HepG2 (cell line): ENCODE measurements at regions not wholly inside any gene's neighbourhood (a gene's known extent, or its start where the extent isn't known, plus 50 kb on each side); places are given as distances from the start of the nearest gene placed in this dataset.

Experiments used
- ATAC-seq: fragments of 200-7000 bp; cut with Tn5 transposase; 3 replicates; pipeline ENCODE4 v1.9.1; 2020; ENCODE audit warnings: mild to moderate bottlenecking, moderate library complexity
- BruUV-seq: library from RNA; stranded (reverse); fragments of 400-500 nt; replicated peaks from 2 replicates; lab custom pipeline; 2021; lab: Mats Ljungman, UMichigan
- CTCF ChIA-PET: fragments of 300-600 bp; formaldehyde crosslinking; extraction: SDS; loops from one replicate; lab custom pipeline; 2021; ENCODE audit warnings: low total read pairs, inconsistent platforms, low intra/inter-chr PET ratio; lab: Yijun Ruan, JAX
- POLR2A ChIA-PET: fragments of 350-600 bp; sonication (Branson Sonifier 250); formaldehyde crosslinking; loops from one replicate; lab custom pipeline; 2020; ENCODE audit warnings: antibody characterized with exemption, inconsistent platforms; lab: Yijun Ruan, JAX
- DNase-seq: peaks from one replicate; pipeline ENCODE4 v3.0.0-alpha.2; 2015; ENCODE audit warnings: low spot score
- FAIRE-seq: peaks from 3 replicates; lab custom pipeline; 2011; peaks lifted over from hg19 to GRCh38; lab: Jason Lieb, UNC
- H2AFZ ChIP-seq: one replicate; pipeline ENCODE4 v1.6.1; 2011; ENCODE audit warnings: low read length, inconsistent platforms
- H3K27ac ChIP-seq: fragments of 300-600 bp; 3 replicates; pipeline ENCODE4 v1.8.0; 2011; ENCODE audit warnings: mixed run types, mild to moderate bottlenecking, mixed read lengths, low read length, inconsistent platforms; ENCODE audit not compliant: insufficient read depth; ENCODE audit errors: extremely low read length
- H3K27me3 ChIP-seq, 2 experiments: fragments of 200-600 bp in 1 of 2; 2 replicates in 1 of 2; 3 replicates in 1 of 2; pipeline versions ENCODE4 v1.6.0 to v1.8.0; 2011; ENCODE audit warnings: low read length in 2 of 2, mild to moderate bottlenecking in 2 of 2, moderate library complexity in 2 of 2, inconsistent platforms in 1 of 2; ENCODE audit not compliant: insufficient read depth in 2 of 2, control insufficient read depth in 1 of 2
- H3K36me3 ChIP-seq, 2 experiments: fragments of 200-600 bp in 1 of 2; replicated peaks in 1 of 2; 2 replicates in 1 of 2; 3 replicates in 1 of 2; pipeline versions ENCODE4 v1.5.1 to v1.8.0; 2011; ENCODE audit warnings: low read length in 2 of 2, inconsistent platforms in 1 of 2; ENCODE audit not compliant: insufficient read depth in 2 of 2, control insufficient read depth in 1 of 2
- H3K4me1 ChIP-seq: 2 replicates; pipeline ENCODE4 v1.5.1; 2012; ENCODE audit warnings: low read length, inconsistent platforms; ENCODE audit not compliant: insufficient read depth
- H3K4me2 ChIP-seq: 2 replicates; pipeline ENCODE4 v1.6.0; 2011; ENCODE audit warnings: low read depth, low read length, inconsistent platforms
- H3K4me3 ChIP-seq, 3 experiments: fragments of 200-600 bp in 1 of 3; sonication (generic), shearing (Covaris generic) in 1 of 3; replicated peaks in 1 of 3; 2 replicates each; pipeline ENCODE4 v1.5.1; 2011 to 2016; ENCODE audit warnings: low read length in 3 of 3, inconsistent platforms in 2 of 3, low read depth in 2 of 3, mild to moderate bottlenecking in 2 of 3, control low read depth in 1 of 3, mixed read lengths in 1 of 3; ENCODE audit not compliant: insufficient read depth in 1 of 3
- H3K79me2 ChIP-seq: one replicate; pipeline ENCODE4 v1.6.1; 2011; ENCODE audit warnings: low read length, inconsistent platforms; ENCODE audit not compliant: insufficient read depth
- H3K9ac ChIP-seq: 2 replicates; pipeline ENCODE4 v1.6.0; 2011; ENCODE audit warnings: mild to moderate bottlenecking, low read depth, low read length, inconsistent platforms; ENCODE audit not compliant: insufficient read depth
- H3K9me3 ChIP-seq: 2 replicates; pipeline ENCODE4 v1.5.1; 2012; ENCODE audit warnings: mild to moderate bottlenecking, low read length
- H4K20me1 ChIP-seq: 2 replicates; pipeline ENCODE4 v1.6.0; 2011; ENCODE audit warnings: inconsistent platforms, mild to moderate bottlenecking, low read length, moderate library complexity; ENCODE audit not compliant: insufficient read depth
- EEA1 ChIP-seq: sonication (generic); formaldehyde crosslinking; IDR thresholded peaks from 2 replicates; pipeline ENCODE4 v1.5.1; 2020; ENCODE audit warnings: mild to moderate bottlenecking, missing genetic modification reagents, borderline replicate concordance
- FOXP4 ChIP-seq: sonication (generic); formaldehyde crosslinking; IDR thresholded peaks from 2 replicates; pipeline ENCODE4 v1.4.0; 2020; ENCODE audit warnings: missing genetic modification reagents
- ISL2 ChIP-seq: sonication (generic); formaldehyde crosslinking; IDR thresholded peaks from 2 replicates; pipeline ENCODE4 v1.5.0; 2020; ENCODE audit warnings: missing genetic modification reagents
- NFATC3 ChIP-seq: sonication (generic); formaldehyde crosslinking; IDR thresholded peaks from 2 replicates; pipeline ENCODE4 v1.5.1; 2020; ENCODE audit warnings: mild to moderate bottlenecking, missing genetic modification reagents
- TFDP2 ChIP-seq: sonication (generic); formaldehyde crosslinking; IDR thresholded peaks from 2 replicates; pipeline ENCODE4 v1.4.0; 2020; ENCODE audit warnings: missing genetic modification reagents
- TMF1 ChIP-seq: sonication (generic); formaldehyde crosslinking; IDR thresholded peaks from 2 replicates; pipeline ENCODE4 v1.8.1; 2022; ENCODE audit warnings: low read depth, missing genetic modification reagents
- ZFP62 ChIP-seq: sonication (generic); formaldehyde crosslinking; IDR thresholded peaks from 2 replicates; pipeline ENCODE4 v1.4.0; 2020; ENCODE audit warnings: missing genetic modification reagents
- ZNF260 ChIP-seq: sonication (generic); formaldehyde crosslinking; IDR thresholded peaks from 2 replicates; pipeline ENCODE4 v1.4.0; 2020; ENCODE audit warnings: missing genetic modification reagents, low read depth, mild to moderate bottlenecking, borderline replicate concordance
- ZNF431 ChIP-seq: sonication (generic); formaldehyde crosslinking; IDR thresholded peaks from 2 replicates; pipeline ENCODE4 v1.9.0; 2022; ENCODE audit warnings: missing genetic modification reagents, low read depth, mild to moderate bottlenecking, borderline replicate concordance
- ZNF501 ChIP-seq: sonication (generic); formaldehyde crosslinking; IDR thresholded peaks from 2 replicates; pipeline ENCODE4 v1.5.1; 2020; ENCODE audit warnings: mild to moderate bottlenecking, moderate library complexity, missing genetic modification reagents
- ZNF615 ChIP-seq: sonication (generic); formaldehyde crosslinking; IDR thresholded peaks from 2 replicates; pipeline ENCODE4 v1.5.0; 2020; ENCODE audit warnings: mild to moderate bottlenecking, missing genetic modification reagents, borderline replicate concordance
- ZNF678 ChIP-seq: sonication (generic); formaldehyde crosslinking; IDR thresholded peaks from 2 replicates; pipeline ENCODE4 v1.4.0; 2020; ENCODE audit warnings: mild to moderate bottlenecking, missing genetic modification reagents
- ZNF75D ChIP-seq: sonication (generic); formaldehyde crosslinking; IDR thresholded peaks from 2 replicates; pipeline ENCODE4 v1.8.1; 2023; ENCODE audit warnings: missing genetic modification reagents, mild to moderate bottlenecking, borderline replicate concordance
- ZNF780A ChIP-seq: sonication (generic); formaldehyde crosslinking; IDR thresholded peaks from 2 replicates; pipeline ENCODE4 v1.8.0; 2022; ENCODE audit warnings: mild to moderate bottlenecking, missing genetic modification reagents, moderate library complexity
- WGBS: methylation state at CpG from one replicate; pipeline ENCODE4 v1.1.6; 2017; ENCODE audit warnings: low lambda C conversion rate; 5-methylcytosine and 5-hydroxymethylcytosine counted together
- in situ Hi-C: cut with HindIII; loops from 2 replicates; pipeline ENCODE4 v1.10.0; 2017; ENCODE audit warnings: low pct_unique_long_range_greater_than_20kb; ENCODE audit not compliant: extremely low pct_ligation_motif_present
- intact Hi-C: fragments of 100-400 bp; cut with micrococcal nuclease; formaldehyde crosslinking; loops from one replicate; pipeline ENCODE4 v1.10.0; 2022; ENCODE audit not compliant: unreplicated experiment
- TF ChIP-seq, protein P1 (sequence below): sonication (generic); formaldehyde crosslinking; conservative IDR thresholded peaks from 2 replicates; pipeline ENCODE4 v1.4.0; 2020; ENCODE audit warnings: missing genetic modification reagents

DNA sequence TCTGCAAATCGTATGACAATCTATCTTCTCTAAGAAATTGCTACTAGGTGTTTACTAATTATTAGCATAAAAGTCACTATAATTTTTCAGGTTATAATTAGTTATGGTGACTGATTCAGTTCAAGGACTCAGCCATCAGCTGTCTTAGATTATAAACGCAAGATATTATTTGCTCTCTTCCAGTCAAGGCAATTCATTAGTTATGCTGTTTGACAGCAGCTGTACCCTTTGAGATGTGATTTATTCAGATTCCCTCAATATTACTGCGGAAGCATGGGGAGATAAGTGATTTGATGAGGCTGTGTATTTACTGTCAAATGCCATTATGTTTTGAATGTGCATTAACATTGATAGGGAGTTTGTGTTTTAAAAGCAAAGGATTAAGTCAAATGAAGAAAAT, 558.9 kb upstream of the FSIP2 start:
- intact Hi-C loops: no loop called here
- no peak overlapping the region for H3K9ac ChIP-seq
- H3K4me3 ChIP-seq: no peak overlapping the region
- no peaks in the 10 kb centered on the region for H3K36me3 ChIP-seq
- no peak overlapping the region for H2AFZ ChIP-seq
- in situ Hi-C loops: no loop called here
- BruUV-seq: no TSS peak
- DNase-seq: no peak
- TF ChIP-seq, protein P1, sequence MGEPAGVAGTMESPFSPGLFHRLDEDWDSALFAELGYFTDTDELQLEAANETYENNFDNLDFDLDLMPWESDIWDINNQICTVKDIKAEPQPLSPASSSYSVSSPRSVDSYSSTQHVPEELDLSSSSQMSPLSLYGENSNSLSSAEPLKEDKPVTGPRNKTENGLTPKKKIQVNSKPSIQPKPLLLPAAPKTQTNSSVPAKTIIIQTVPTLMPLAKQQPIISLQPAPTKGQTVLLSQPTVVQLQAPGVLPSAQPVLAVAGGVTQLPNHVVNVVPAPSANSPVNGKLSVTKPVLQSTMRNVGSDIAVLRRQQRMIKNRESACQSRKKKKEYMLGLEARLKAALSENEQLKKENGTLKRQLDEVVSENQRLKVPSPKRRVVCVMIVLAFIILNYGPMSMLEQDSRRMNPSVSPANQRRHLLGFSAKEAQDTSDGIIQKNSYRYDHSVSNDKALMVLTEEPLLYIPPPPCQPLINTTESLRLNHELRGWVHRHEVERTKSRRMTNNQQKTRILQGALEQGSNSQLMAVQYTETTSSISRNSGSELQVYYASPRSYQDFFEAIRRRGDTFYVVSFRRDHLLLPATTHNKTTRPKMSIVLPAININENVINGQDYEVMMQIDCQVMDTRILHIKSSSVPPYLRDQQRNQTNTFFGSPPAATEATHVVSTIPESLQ: no peak
- TF ChIP-seq ISL2 (CRISPR knock-in tag) (no peak), EEA1 (CRISPR knock-in tag) (no peak), NFATC3 (no peak), ZNF501 (CRISPR knock-in tag) (no peak), ZNF678 (no peak), ZNF75D (CRISPR knock-in tag) (no peak), TMF1 (CRISPR knock-in tag) (no peak), ZNF260 (CRISPR knock-in tag) (no peak), ZNF431 (CRISPR knock-in tag) (no peak), ZNF615 (CRISPR knock-in tag) (no peak), FOXP4 (no peak), ZFP62 (CRISPR knock-in tag) (no peak), TFDP2 (CRISPR knock-in tag) (no peak), ZNF780A (CRISPR knock-in tag) (no peak)
- CTCF ChIA-PET: no interaction called here
- H3K9me3 ChIP-seq: no peaks in the 10 kb centered on the region
- no peaks in the 10 kb centered on the region for H3K4me1 ChIP-seq
- ATAC-seq: no peak
- H3K27me3 ChIP-seq: no peaks in the 10 kb centered on the region
- no peak overlapping the region for H3K4me2 ChIP-seq
- POLR2A ChIA-PET: no interaction called here
- H4K20me1 ChIP-seq: no peaks in the 10 kb centered on the region
- no peaks in the 10 kb centered on the region for H3K79me2 ChIP-seq
- no peak overlapping the region for H3K27ac ChIP-seq
- FAIRE-seq: no peak
- WGBS: 15% methylated on average over 3 of the region's 3 CpGs
